ENCODE measurements at regions not wholly inside any gene's neighbourhood (a gene's known extent, or its start where the extent isn't known, plus 50 kb on each side); places are given as distances from the start of the nearest gene placed in this dataset.
"Not testable (repeated sequence)": the region's sequence is repeated elsewhere in the genome, so short reads cannot be mapped to it uniquely, and the experiment has no call there.

- ATAC-seq (ENCODE audit: low read depth) (no peak), DNase-seq (no peak)
- Mint-ChIP-seq H3K4me1 (no peaks in the 10 kb centered on the region), H3K27me3 (no peaks in the 10 kb centered on the region), H3K9me3 (ENCODE audit: insufficient read depth) (peaks cover 3% of the 10 kb centered on the region), H3K27ac (no peak overlapping the region), H3K4me3 (no peak overlapping the region)
- intact Hi-C loops (cut with micrococcal nuclease): no loop called here
- WGBS (ENCODE audit: insufficient coverage): no CpG with 5 or more reads among the region's 1 CpG
- Histone ChIP-seq H4K20me1 (ENCODE audit: control insufficient read depth, insufficient read depth, low read length, poor library complexity, severe bottlenecking) (no peaks in the 10 kb centered on the region), H3K9me3 (ENCODE audit: control extremely low read depth in 1 of 3, control insufficient read depth in 2 of 3, insufficient read depth in 1 of 3, low read length in 2 of 3) (no peaks in the 10 kb centered on the region), H3K27ac (ENCODE audit: low read length in 2 of 2) (no peak overlapping the region), H2AFZ (ENCODE audit: insufficient read depth, low read depth, low read length, poor library complexity, severe bottlenecking) (no peak overlapping the region), H3K79me2 (ENCODE audit: control insufficient read depth, insufficient read depth, low read length) (no peaks in the 10 kb centered on the region), H3K36me3 (replicated peaks in 1 of 2; ENCODE audit: control extremely low read depth in 1 of 2, control insufficient read depth in 1 of 2, extremely low read depth in 1 of 2, insufficient read depth in 2 of 2, low read length in 1 of 2) (no peaks in the 10 kb centered on the region), H3K9ac (ENCODE audit: low read length) (no peak overlapping the region), H3K4me1 (ENCODE audit: control insufficient read depth in 2 of 2, insufficient read depth in 2 of 2, low read length in 2 of 2) (no peaks in the 10 kb centered on the region), H3K27me3 (replicated peaks in 1 of 4; ENCODE audit: control extremely low read depth in 1 of 4, control insufficient read depth in 3 of 4, insufficient read depth in 4 of 4, low read length in 3 of 4) (no peaks in the 10 kb centered on the region), H3K4me2 (replicated peaks; ENCODE audit: low read depth, low read length, poor library complexity, severe bottlenecking) (no peak overlapping the region), H3K4me3 (ENCODE audit: control extremely low read depth in 1 of 5, extremely low read depth in 1 of 5, insufficient read depth in 1 of 5, low read depth in 2 of 5, low read length in 4 of 5) (no peak overlapping the region)
- CTCF ChIA-PET: no interaction called here
- TF ChIP-seq EZH2 (IDR thresholded peaks at IDR 0.05; ENCODE audit: borderline replicate concordance, insufficient read depth, low read depth, low read length, poor library complexity, severe bottlenecking): no peak
- TF ChIP-seq CTCF (IDR thresholded peaks at IDR 0.05): no peak
- POLR2A ChIA-PET: no interaction called here
Measured at GRCh38 chr6:84943905-84944304, 179.5 kb upstream of the TBX18 start.

- ATAC-seq (ENCODE audit: low read depth); H3K27ac Mint-ChIP-seq; H3K4me1 Mint-ChIP-seq; H2AFZ ChIP-seq (ENCODE audit: insufficient read depth, low read depth, low read length, poor library complexity, severe bottlenecking); H3K4me3 ChIP-seq (ENCODE audit: control extremely low read depth in 1 of 5, extremely low read depth in 1 of 5, insufficient read depth in 1 of 5, low read depth in 2 of 5, low read length in 4 of 5); H3K4me3 Mint-ChIP-seq; H3K9me3 ChIP-seq (ENCODE audit: control extremely low read depth in 1 of 3, control insufficient read depth in 2 of 3, insufficient read depth in 1 of 3, low read length in 2 of 3); H4K20me1 ChIP-seq (ENCODE audit: control insufficient read depth, insufficient read depth, low read length, poor library complexity, severe bottlenecking); H3K4me2 ChIP-seq (replicated peaks; ENCODE audit: low read depth, low read length, poor library complexity, severe bottlenecking); H3K27ac ChIP-seq (ENCODE audit: low read length in 2 of 2); H3K36me3 ChIP-seq (replicated peaks in 1 of 2; ENCODE audit: control extremely low read depth in 1 of 2, control insufficient read depth in 1 of 2, extremely low read depth in 1 of 2, insufficient read depth in 2 of 2, low read length in 1 of 2); H3K9ac ChIP-seq (ENCODE audit: low read length); H3K9me3 Mint-ChIP-seq (ENCODE audit: insufficient read depth); CTCF ChIA-PET; intact Hi-C loops (cut with micrococcal nuclease); POLR2A ChIA-PET; H3K79me2 ChIP-seq (ENCODE audit: control insufficient read depth, insufficient read depth, low read length); H3K4me1 ChIP-seq (ENCODE audit: control insufficient read depth in 2 of 2, insufficient read depth in 2 of 2, low read length in 2 of 2); H3K27me3 Mint-ChIP-seq; DNase-seq; H3K27me3 ChIP-seq (replicated peaks in 1 of 4; ENCODE audit: control extremely low read depth in 1 of 4, control insufficient read depth in 3 of 4, insufficient read depth in 4 of 4, low read length in 3 of 4): not testable (repeated sequence)
Measured at GRCh38 chr6:84941609-84942008, 177.2 kb upstream of the TBX18 start.

Data from B cell (primary cell).